Mucosa of descending colon (tissue), 3 donors: ENCODE measurements at regions not wholly inside any gene's neighbourhood (a gene's known extent, or its start where the extent isn't known, plus 50 kb on each side); places are given as distances from the start of the nearest gene placed in this dataset.

Experiments
- ATAC-seq: fragments of 200-7000 bp; cut with Tn5 transposase; one replicate; pipeline ENCODE4 v1.9.1; 2020; ENCODE audit warnings: mild to moderate bottlenecking, moderate library complexity
- DNase-seq, 3 donors: peaks; one replicate each; pipeline ENCODE4 v3.0.0-alpha.2; 2020
- H3K36me3 ChIP-seq: fragments of 200-600 bp; one replicate; pipeline ENCODE4 v1.8.0; 2021; ENCODE audit warnings: low read depth, mild to moderate bottlenecking
- H3K4me1 ChIP-seq: fragments of 200-600 bp; one replicate; pipeline ENCODE4 v1.8.0; 2021; ENCODE audit warnings: low read depth, mild to moderate bottlenecking
- H3K4me3 ChIP-seq: fragments of 200-600 bp; one replicate; pipeline ENCODE4 v1.8.0; 2021; ENCODE audit warnings: mild to moderate bottlenecking
- H3K9me3 ChIP-seq: fragments of 200-600 bp; one replicate; pipeline ENCODE4 v1.8.0; 2021; ENCODE audit warnings: mild to moderate bottlenecking
- CTCF ChIP-seq: fragments of 200-600 bp; IDR thresholded peaks from one replicate; pipeline ENCODE4 v1.8.0; 2022; ENCODE audit warnings: antibody characterized with exemption, mild to moderate bottlenecking
- intact Hi-C, 2 donors: fragments of 100-400 bp; cut with DNase I in 1 of 2; cut with micrococcal nuclease in 1 of 2; formaldehyde crosslinking; loops; one replicate each; pipeline versions ENCODE4 v1.11.0 to v1.11.1; 2022; cut with DNase I, micrococcal nuclease
- donor health status: DM: no; HTN: no; CAD: no; lungs with moderate emphysema.
- donor health status: DM: no; HTN: no; CAD: no.
- donor health status: DM: no; HTN: yes; CAD: no.

- no peak for TF ChIP-seq CTCF
- Histone ChIP-seq H3K9me3 (no peaks in the 10 kb centered on the region), H3K36me3 (no peaks in the 10 kb centered on the region), H3K4me3 (no peak overlapping the region), H3K4me1 (no peaks in the 10 kb centered on the region)
- DNase-seq = peak in 2 of 3 donors; percentile 40 to 87
- peak; percentile 49 for ATAC-seq
- intact Hi-C loops = no loop called here
Observed at GRCh38 chr10:125472010-125472607, 210.9 kb downstream of the TEX36 start.

- Histone ChIP-seq H3K36me3 (no peaks in the 10 kb centered on the region), H3K4me3 (no peak overlapping the region), H3K4me1 (no peaks in the 10 kb centered on the region), H3K9me3 (no peaks in the 10 kb centered on the region)
- no peak for TF ChIP-seq CTCF
- intact Hi-C loops = no loop called here
- ATAC-seq (no peak), DNase-seq (no peak)
Observed at GRCh38 chr10:125468278-125468677, 214.7 kb downstream of the TEX36 start.

GRCh38 chr10:125466685-125467084 lies 216.3 kb downstream of the TEX36 start:
- no peak for DNase-seq
- H3K4me1 ChIP-seq = no peaks in the 10 kb centered on the region
- no peak for TF ChIP-seq CTCF
- H3K36me3 ChIP-seq = no peaks in the 10 kb centered on the region
- intact Hi-C loops = no loop called here
- no peak overlapping the region for H3K4me3 ChIP-seq
- H3K9me3 ChIP-seq = no peaks in the 10 kb centered on the region
- ATAC-seq = no peak

- Histone ChIP-seq H3K9me3 (no peaks in the 10 kb centered on the region), H3K36me3 (no peaks in the 10 kb centered on the region), H3K4me3 (no peak overlapping the region), H3K4me1 (no peaks in the 10 kb centered on the region)
- no peak for TF ChIP-seq CTCF
- intact Hi-C loops = no loop called here
- ATAC-seq = no peak
- no peak for DNase-seq
Observed at GRCh38 chr10:125462845-125463244, 220.1 kb downstream of the TEX36 start.

- no peak overlapping the region for H3K4me3 ChIP-seq
- intact Hi-C loops = no loop called here
- no peaks in the 10 kb centered on the region for H3K4me1 ChIP-seq
- TF ChIP-seq CTCF = no peak
- no peaks in the 10 kb centered on the region for H3K36me3 ChIP-seq
- no peaks in the 10 kb centered on the region for H3K9me3 ChIP-seq
- no peak for ATAC-seq
- no peak for DNase-seq
Observed at GRCh38 chr10:125460326-125460725, 222.6 kb downstream of the TEX36 start.

- intact Hi-C loops = no loop called here
- Histone ChIP-seq H3K4me3 (no peak overlapping the region), H3K36me3 (no peaks in the 10 kb centered on the region), H3K9me3 (no peaks in the 10 kb centered on the region), H3K4me1 (no peaks in the 10 kb centered on the region)
- DNase-seq = no peak
- no peak for ATAC-seq
- TF ChIP-seq CTCF = no peak
Observed at GRCh38 chr10:125457406-125457805, 225.6 kb downstream of the TEX36 start.
